ENCODE measurements at regions not wholly inside any gene's neighbourhood (a gene's known extent, or its start where the extent isn't known, plus 50 kb on each side); places are given as distances from the start of the nearest gene placed in this dataset.

DNA sequence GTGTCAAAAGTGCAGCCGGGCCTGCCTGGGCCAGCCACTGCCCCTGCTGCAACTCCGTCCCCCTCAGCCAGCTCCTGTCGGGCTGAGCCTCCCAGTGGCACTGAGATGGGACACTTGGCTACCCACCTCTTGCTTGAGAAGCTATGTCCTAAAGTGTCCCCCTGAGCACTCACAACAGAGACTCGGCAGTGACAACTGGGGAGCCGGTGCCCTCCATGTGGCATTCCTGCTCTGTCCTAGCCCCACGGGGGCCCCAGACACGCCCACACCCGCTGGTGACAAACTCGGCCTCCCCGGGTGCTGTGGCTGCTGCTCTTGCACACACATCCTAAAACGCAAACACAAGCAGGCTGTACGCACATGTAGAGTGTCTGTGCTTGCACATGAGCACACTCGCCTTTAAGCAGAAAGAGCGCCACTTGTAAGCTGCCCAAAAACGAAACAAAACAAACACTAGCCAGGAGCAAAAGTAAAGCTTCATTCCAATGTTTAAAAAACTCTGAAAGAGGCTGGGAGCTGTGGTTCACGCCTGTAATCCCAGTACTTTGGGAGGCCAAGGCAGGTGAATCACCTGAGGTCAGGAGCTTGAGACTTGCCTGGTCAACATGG lies 253.9 kb downstream of the RBFOX3 start:
- Histone ChIP-seq H3K27me3 (ENCODE audit: control insufficient read depth in 1 of 2, insufficient read depth in 2 of 2, low read length in 2 of 2) (peaks cover 0 to 12% of the 10 kb centered on the region in 2 donors), H3K9ac (ENCODE audit: low read depth in 1 of 2, low read length in 2 of 2) (no peak overlapping the region)

DNA sequence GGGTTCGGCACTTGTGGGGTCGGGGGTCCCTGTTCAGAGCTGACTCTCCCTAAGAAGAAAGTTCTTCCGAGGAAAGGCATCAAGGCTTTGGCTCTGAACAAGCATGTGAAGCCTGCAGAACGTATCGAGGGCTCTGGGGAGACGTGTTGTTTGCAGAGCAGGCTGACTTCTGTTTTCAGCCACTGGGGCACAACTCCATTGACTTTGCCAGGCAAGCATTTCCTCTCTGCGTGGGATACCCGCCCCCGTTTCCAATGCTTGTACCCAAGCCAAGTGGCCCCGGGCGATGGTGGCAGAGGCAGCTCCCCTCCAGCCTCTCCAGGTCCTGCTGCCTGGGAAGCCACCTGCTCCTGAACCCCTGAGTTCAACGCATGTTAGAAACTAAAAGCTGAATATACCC lies 255.7 kb downstream of the RBFOX3 start:
- Histone ChIP-seq H3K4me1 (ENCODE audit: control insufficient read depth in 1 of 2, insufficient read depth in 2 of 2, low read length in 2 of 2) (no peaks in the 10 kb centered on the region), H3K27me3 (ENCODE audit: control insufficient read depth in 1 of 2, insufficient read depth in 2 of 2, low read length in 2 of 2) (peaks cover 0 to 7% of the 10 kb centered on the region in 2 donors), H3K27ac (ENCODE audit: low read depth, low read length) (no peak overlapping the region)

More for the DNA sequence above, 253.9 kb downstream of the RBFOX3 start:
- no peaks in the 10 kb centered on the region for H3K9me3 ChIP-seq (ENCODE audit: control insufficient read depth in 1 of 2, low read length in 2 of 2)
- no peak overlapping the region for H3K4me3 ChIP-seq (ENCODE audit: low read depth in 1 of 2, low read length in 2 of 2)
- H3K36me3 ChIP-seq (ENCODE audit: control insufficient read depth in 1 of 2, insufficient read depth in 2 of 2, low read length in 2 of 2) = no peaks in the 10 kb centered on the region
- H3K4me1 ChIP-seq (ENCODE audit: control insufficient read depth in 1 of 2, insufficient read depth in 2 of 2, low read length in 2 of 2) = no peaks in the 10 kb centered on the region
- H3K27ac ChIP-seq (ENCODE audit: low read depth, low read length) = no peak overlapping the region

DNA sequence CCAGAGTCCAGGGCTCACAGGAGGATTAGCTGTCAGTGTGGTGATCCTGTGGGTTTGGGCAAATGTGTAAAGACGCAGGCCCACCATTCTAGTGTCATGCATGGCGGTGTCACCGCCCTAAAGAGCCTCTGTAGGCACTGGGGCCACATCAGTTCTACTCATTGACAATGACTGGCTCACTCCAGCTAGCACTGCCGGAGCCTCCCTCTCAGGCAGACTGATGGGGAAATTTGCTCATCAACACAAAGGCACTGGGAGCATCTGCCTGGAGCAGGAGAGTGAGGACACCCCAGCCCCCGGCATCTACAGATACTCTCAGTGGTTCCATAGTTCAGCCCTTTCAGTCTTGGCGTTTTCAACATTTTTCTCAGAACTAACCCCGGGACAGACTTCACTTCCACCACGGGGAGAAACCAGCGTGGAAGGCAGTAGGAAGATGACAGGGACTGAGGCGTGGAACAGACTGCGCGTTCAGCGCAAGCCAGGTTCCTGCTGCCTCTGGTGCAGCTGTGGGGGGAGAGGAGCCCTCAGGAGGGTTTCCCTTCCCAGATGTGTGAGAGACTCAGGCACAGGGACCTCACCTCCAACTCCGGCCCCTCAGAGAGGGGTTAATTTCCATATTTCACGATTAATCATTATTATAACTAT lies 256.6 kb downstream of the RBFOX3 start:
- Histone ChIP-seq H3K36me3 (ENCODE audit: control insufficient read depth in 1 of 2, insufficient read depth in 2 of 2, low read length in 2 of 2) (no peaks in the 10 kb centered on the region), H3K9ac (ENCODE audit: low read depth in 1 of 2, low read length in 2 of 2) (no peak overlapping the region), H3K4me1 (ENCODE audit: control insufficient read depth in 1 of 2, insufficient read depth in 2 of 2, low read length in 2 of 2) (no peaks in the 10 kb centered on the region), H3K4me3 (ENCODE audit: low read depth in 1 of 2, low read length in 2 of 2) (no peak overlapping the region), H3K9me3 (ENCODE audit: control insufficient read depth in 1 of 2, low read length in 2 of 2) (no peaks in the 10 kb centered on the region), H3K27me3 (ENCODE audit: control insufficient read depth in 1 of 2, insufficient read depth in 2 of 2, low read length in 2 of 2) (peaks cover 0 to 7% of the 10 kb centered on the region in 2 donors), H3K27ac (ENCODE audit: low read depth, low read length) (no peak overlapping the region)

More for the DNA sequence above, 255.7 kb downstream of the RBFOX3 start:
- Histone ChIP-seq H3K9ac (ENCODE audit: low read depth in 1 of 2, low read length in 2 of 2) (no peak overlapping the region), H3K36me3 (ENCODE audit: control insufficient read depth in 1 of 2, insufficient read depth in 2 of 2, low read length in 2 of 2) (no peaks in the 10 kb centered on the region), H3K9me3 (ENCODE audit: control insufficient read depth in 1 of 2, low read length in 2 of 2) (no peaks in the 10 kb centered on the region), H3K4me3 (ENCODE audit: low read depth in 1 of 2, low read length in 2 of 2) (no peak overlapping the region)

DNA sequence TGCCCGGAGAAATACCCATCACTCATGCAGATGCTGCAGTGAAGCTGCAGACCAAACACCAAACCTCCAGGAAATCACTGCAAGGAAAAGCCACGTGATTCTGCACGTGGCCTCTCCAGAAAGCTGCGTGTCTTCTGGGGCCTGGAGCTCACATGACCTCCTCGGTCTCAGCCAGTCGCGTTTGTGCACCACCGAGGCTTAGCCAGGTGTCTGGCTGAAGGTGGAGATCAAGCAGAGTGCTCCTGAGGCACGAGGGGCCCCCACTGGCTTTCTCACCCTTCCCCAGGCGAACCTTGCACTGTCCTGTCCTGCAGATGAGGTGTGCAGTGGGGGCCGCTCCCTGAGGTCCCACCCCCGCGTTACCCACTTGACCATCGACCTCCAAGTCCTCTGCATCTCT lies 257.3 kb downstream of the RBFOX3 start:
- Histone ChIP-seq H3K27me3 (ENCODE audit: control insufficient read depth in 1 of 2, insufficient read depth in 2 of 2, low read length in 2 of 2) (peaks cover 0 to 12% of the 10 kb centered on the region in 2 donors), H3K4me1 (ENCODE audit: control insufficient read depth in 1 of 2, insufficient read depth in 2 of 2, low read length in 2 of 2) (no peaks in the 10 kb centered on the region), H3K36me3 (ENCODE audit: control insufficient read depth in 1 of 2, insufficient read depth in 2 of 2, low read length in 2 of 2) (no peaks in the 10 kb centered on the region), H3K27ac (ENCODE audit: low read depth, low read length) (no peak overlapping the region), H3K9me3 (ENCODE audit: control insufficient read depth in 1 of 2, low read length in 2 of 2) (no peaks in the 10 kb centered on the region), H3K9ac (ENCODE audit: low read depth in 1 of 2, low read length in 2 of 2) (no peak overlapping the region), H3K4me3 (ENCODE audit: low read depth in 1 of 2, low read length in 2 of 2) (no peak overlapping the region)

DNA sequence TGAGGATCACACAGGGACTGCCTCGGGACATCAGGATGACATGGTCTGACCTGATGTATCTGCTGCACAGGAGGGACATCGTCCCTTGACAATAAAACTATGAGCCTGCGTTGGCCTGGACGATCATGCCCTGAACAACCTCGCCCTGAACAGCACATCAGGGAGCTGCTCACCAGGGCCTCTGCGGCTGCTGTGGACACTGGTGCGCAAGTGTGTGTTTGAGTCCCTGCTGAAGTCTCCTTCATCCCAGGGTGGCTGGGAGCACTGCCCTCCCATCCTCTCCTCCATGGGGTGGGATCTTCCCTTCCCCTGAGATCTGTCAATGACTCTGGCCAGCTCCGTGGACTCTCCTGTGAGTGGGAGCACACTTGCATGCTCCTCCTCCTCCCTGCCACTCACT lies 257.8 kb downstream of the RBFOX3 start:
- Histone ChIP-seq H3K9ac (ENCODE audit: low read depth in 1 of 2, low read length in 2 of 2) (no peak overlapping the region), H3K36me3 (ENCODE audit: control insufficient read depth in 1 of 2, insufficient read depth in 2 of 2, low read length in 2 of 2) (no peaks in the 10 kb centered on the region), H3K27me3 (ENCODE audit: control insufficient read depth in 1 of 2, insufficient read depth in 2 of 2, low read length in 2 of 2) (peaks cover 2 to 12% of the 10 kb centered on the region in 2 donors), H3K4me3 (ENCODE audit: low read depth in 1 of 2, low read length in 2 of 2) (no peak overlapping the region), H3K27ac (ENCODE audit: low read depth, low read length) (no peak overlapping the region), H3K4me1 (ENCODE audit: control insufficient read depth in 1 of 2, insufficient read depth in 2 of 2, low read length in 2 of 2) (no peaks in the 10 kb centered on the region), H3K9me3 (ENCODE audit: control insufficient read depth in 1 of 2, low read length in 2 of 2) (no peaks in the 10 kb centered on the region)

DNA sequence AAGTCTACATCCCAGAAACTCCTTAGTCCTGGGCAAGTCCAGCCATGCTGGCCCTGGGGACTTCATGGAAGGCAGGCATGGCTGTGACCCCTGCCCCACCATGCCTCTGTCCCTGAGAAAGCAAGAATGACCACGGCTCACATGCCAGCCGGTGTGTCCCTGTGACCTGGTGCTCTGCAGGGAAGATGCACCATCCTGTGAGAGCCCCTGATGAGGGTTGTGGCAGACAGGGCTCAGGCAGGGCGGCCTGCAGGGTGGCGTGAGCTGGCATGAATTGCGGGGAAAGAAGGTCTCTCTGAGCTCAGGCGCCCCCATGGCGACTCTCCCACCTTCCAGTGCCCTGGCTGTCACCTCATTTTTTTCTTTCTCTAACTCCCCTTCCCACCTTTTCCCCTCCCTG lies 260.3 kb downstream of the RBFOX3 start:
- Histone ChIP-seq H3K4me3 (ENCODE audit: low read depth in 1 of 2, low read length in 2 of 2) (no peak overlapping the region), H3K9ac (ENCODE audit: low read depth in 1 of 2, low read length in 2 of 2) (no peak overlapping the region), H3K4me1 (ENCODE audit: control insufficient read depth in 1 of 2, insufficient read depth in 2 of 2, low read length in 2 of 2) (no peaks in the 10 kb centered on the region), H3K9me3 (ENCODE audit: control insufficient read depth in 1 of 2, low read length in 2 of 2) (no peaks in the 10 kb centered on the region), H3K27me3 (ENCODE audit: control insufficient read depth in 1 of 2, insufficient read depth in 2 of 2, low read length in 2 of 2) (peaks cover 5 to 15% of the 10 kb centered on the region in 2 donors), H3K36me3 (ENCODE audit: control insufficient read depth in 1 of 2, insufficient read depth in 2 of 2, low read length in 2 of 2) (no peaks in the 10 kb centered on the region), H3K27ac (ENCODE audit: low read depth, low read length) (no peak overlapping the region)

DNA sequence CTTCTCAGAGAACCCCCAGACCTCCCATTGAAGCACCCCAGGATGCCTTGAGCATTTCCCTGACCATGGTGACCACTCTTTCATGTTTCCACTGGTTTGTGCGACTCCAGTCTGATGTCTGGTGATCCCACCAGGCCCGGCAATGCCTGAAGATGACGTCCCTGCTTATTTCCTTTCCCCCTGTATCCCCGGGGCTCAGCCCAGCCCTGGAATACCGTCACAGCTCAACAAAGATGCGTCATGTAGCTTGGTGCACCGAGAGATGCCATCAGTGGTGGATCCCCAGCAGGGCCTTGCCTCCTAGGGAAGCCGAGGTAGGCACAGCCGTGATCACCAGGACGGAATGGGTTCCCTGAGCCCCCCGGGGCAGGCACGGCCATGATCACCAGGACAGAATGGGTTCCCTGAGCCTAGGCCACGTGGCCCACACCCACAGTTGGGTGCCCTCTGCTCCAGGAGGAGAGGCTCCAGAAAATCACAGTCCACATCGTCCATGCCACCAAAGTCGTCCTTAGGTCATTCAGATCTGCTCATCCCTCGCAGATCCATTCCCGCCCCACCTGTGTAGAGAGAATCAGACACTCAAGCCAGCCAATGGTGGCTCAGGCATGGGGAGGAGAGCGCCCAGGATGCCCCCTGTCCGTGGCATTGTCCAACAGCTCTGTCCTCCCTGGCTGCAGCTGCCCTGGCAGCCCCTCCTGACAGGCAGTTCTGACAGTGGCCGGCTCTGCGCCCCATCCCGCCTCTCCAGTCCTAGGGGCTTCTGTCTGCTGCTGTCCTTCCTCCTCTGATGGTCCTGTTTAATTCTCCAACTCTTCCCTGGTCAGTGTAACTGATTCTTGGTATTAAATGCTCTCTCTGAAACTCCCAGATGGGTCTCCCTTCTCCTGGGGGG lies 261.1 kb downstream of the RBFOX3 start:
- Histone ChIP-seq H3K36me3 (ENCODE audit: control insufficient read depth in 1 of 2, insufficient read depth in 2 of 2, low read length in 2 of 2) (no peaks in the 10 kb centered on the region), H3K27ac (ENCODE audit: low read depth, low read length) (no peak overlapping the region), H3K4me1 (ENCODE audit: control insufficient read depth in 1 of 2, insufficient read depth in 2 of 2, low read length in 2 of 2) (no peaks in the 10 kb centered on the region), H3K27me3 (ENCODE audit: control insufficient read depth in 1 of 2, insufficient read depth in 2 of 2, low read length in 2 of 2) (peaks cover 5 to 15% of the 10 kb centered on the region in 2 donors), H3K4me3 (ENCODE audit: low read depth in 1 of 2, low read length in 2 of 2) (no peak overlapping the region), H3K9ac (ENCODE audit: low read depth in 1 of 2, low read length in 2 of 2) (no peak overlapping the region), H3K9me3 (ENCODE audit: control insufficient read depth in 1 of 2, low read length in 2 of 2) (no peaks in the 10 kb centered on the region)

DNA sequence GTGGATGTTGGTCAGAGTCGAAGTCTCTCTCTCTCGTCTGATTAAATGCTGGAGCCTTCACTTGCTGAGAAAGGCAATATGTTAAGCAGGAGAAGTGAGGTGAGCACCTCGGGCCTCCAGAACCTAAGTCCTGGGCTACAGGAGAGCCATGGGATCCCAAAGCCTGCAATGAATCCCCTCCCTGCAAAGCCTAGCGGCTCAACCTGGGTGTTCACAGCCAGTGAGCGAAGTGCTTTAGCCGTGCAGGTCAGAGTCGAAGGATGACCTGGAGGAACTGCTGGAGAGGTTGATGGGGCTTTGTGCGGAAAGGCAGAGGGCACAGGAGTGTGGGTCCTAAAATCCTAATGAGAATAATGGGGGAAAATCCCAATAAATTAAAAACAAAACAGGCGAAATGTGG lies 267.8 kb downstream of the ENGASE start:
- H3K4me1 ChIP-seq (ENCODE audit: control insufficient read depth in 1 of 2, insufficient read depth in 2 of 2, low read length in 2 of 2) = peaks cover 0 to 9% of the 10 kb centered on the region in 2 donors
- no peak overlapping the region for H3K27ac ChIP-seq (ENCODE audit: low read depth, low read length)
- H3K36me3 ChIP-seq (ENCODE audit: control insufficient read depth in 1 of 2, insufficient read depth in 2 of 2, low read length in 2 of 2) = no peaks in the 10 kb centered on the region
- H3K27me3 ChIP-seq (ENCODE audit: control insufficient read depth in 1 of 2, insufficient read depth in 2 of 2, low read length in 2 of 2) = peaks cover 0 to 11% of the 10 kb centered on the region in 2 donors
- no peaks in the 10 kb centered on the region for H3K9me3 ChIP-seq (ENCODE audit: control insufficient read depth in 1 of 2, low read length in 2 of 2)
- no peak overlapping the region for H3K9ac ChIP-seq (ENCODE audit: low read depth in 1 of 2, low read length in 2 of 2)
- no peak overlapping the region for H3K4me3 ChIP-seq (ENCODE audit: low read depth in 1 of 2, low read length in 2 of 2)

DNA sequence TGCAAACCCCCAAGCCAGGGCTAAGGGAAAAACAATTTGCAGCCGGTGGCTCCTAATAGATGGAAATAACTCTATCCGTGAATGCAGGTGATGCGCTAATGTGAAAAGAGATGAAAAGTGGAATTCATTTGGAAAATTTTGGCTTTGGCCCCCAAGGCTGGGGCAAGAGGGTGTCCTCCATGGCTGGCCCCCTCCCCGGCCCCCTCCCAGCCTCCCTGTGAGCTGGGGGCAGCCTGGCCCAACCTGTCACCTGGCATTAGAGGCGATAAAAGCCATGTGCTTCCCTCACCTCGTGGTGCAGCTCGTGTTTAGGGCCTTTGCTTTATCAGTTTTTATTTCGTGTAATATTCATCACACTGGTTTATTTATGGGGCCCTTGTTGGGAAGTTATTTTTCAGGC lies 267.2 kb downstream of the ENGASE start:
- no peak overlapping the region for H3K27ac ChIP-seq (ENCODE audit: low read depth, low read length)
- no peaks in the 10 kb centered on the region for H3K36me3 ChIP-seq (ENCODE audit: control insufficient read depth in 1 of 2, insufficient read depth in 2 of 2, low read length in 2 of 2)
- H3K9me3 ChIP-seq (ENCODE audit: control insufficient read depth in 1 of 2, low read length in 2 of 2) = no peaks in the 10 kb centered on the region
- no peak overlapping the region for H3K9ac ChIP-seq (ENCODE audit: low read depth in 1 of 2, low read length in 2 of 2)
- peaks cover 0 to 8% of the 10 kb centered on the region in 2 donors for H3K27me3 ChIP-seq (ENCODE audit: control insufficient read depth in 1 of 2, insufficient read depth in 2 of 2, low read length in 2 of 2)
- H3K4me1 ChIP-seq (ENCODE audit: control insufficient read depth in 1 of 2, insufficient read depth in 2 of 2, low read length in 2 of 2) = peaks cover 0 to 9% of the 10 kb centered on the region in 2 donors
- no peak overlapping the region for H3K4me3 ChIP-seq (ENCODE audit: low read depth in 1 of 2, low read length in 2 of 2)

DNA sequence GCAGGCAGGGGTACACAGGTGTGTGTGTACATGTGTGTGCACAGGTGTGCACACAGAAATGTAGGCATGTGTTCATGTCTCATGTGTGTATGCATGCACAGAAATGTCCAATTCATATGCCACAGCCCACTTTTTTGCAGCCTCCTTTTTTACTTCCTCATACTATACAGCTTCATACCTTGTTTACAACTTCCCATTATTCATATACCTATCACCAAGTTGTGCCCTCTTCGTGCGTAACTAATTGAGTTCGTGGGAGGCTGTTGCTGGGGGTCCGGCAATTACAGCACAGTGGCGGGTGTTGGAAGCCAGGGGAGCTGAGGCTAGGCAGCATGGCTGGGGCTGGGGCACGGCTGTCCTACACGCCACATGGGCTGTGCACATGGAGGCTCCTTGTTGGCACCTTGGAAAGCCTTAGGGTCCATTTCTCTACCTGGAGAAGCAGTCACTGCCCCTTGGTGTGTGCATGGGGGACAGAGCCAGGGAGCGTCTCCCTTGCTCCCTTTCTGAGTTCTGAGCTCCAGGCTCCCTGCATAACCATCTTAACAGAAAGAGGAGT lies 266.7 kb downstream of the ENGASE start:
- Histone ChIP-seq H3K36me3 (ENCODE audit: control insufficient read depth in 1 of 2, insufficient read depth in 2 of 2, low read length in 2 of 2) (no peaks in the 10 kb centered on the region), H3K4me1 (ENCODE audit: control insufficient read depth in 1 of 2, insufficient read depth in 2 of 2, low read length in 2 of 2) (peaks cover 0 to 9% of the 10 kb centered on the region in 2 donors), H3K27me3 (ENCODE audit: control insufficient read depth in 1 of 2, insufficient read depth in 2 of 2, low read length in 2 of 2) (peaks cover 0 to 6% of the 10 kb centered on the region in 2 donors), H3K4me3 (ENCODE audit: low read depth in 1 of 2, low read length in 2 of 2) (no peak overlapping the region), H3K9ac (ENCODE audit: low read depth in 1 of 2, low read length in 2 of 2) (no peak overlapping the region), H3K27ac (ENCODE audit: low read depth, low read length) (no peak overlapping the region), H3K9me3 (ENCODE audit: control insufficient read depth in 1 of 2, low read length in 2 of 2) (no peaks in the 10 kb centered on the region)

Data from duodenal mucosa (tissue), 2 donors.